ENCODE measurements at regions not wholly inside any gene's neighbourhood (a gene's known extent, or its start where the extent isn't known, plus 50 kb on each side); places are given as distances from the start of the nearest gene placed in this dataset.

DNA sequence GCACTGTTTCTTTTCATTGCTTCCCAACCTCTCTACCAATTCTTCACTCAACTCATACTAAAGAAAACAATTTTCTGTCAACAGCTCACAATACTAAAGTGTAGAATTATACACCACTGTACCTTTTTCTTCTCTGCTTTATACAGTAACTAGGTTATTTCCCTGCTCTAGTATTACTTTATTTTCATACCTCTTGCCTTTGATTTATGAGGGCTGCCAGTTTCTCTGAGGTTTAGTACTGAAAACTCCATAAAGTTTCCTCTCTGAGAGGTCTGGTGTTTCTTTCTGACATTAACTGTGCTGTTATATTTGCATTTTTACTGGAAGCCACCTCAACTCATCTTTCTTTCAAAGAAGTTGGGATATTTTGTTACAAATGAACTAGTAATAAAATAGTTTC lies 63.0 kb upstream of the GRIP1 start:
- no peak overlapping the region for H2AFZ ChIP-seq (ENCODE audit: low read depth, low read length)
- intact Hi-C loops (cut with micrococcal nuclease): no loop called here
- CTCF ChIA-PET: no interaction called here
- no peaks in the 10 kb centered on the region for H4K20me1 ChIP-seq (replicated peaks; ENCODE audit: control insufficient read depth, extremely low read depth, insufficient read depth, low read length)
- no peaks in the 10 kb centered on the region for H3K36me3 ChIP-seq (ENCODE audit: control insufficient read depth in 2 of 2, extremely low read depth in 1 of 2, insufficient read depth in 2 of 2, low read length in 2 of 2)
- no peak overlapping the region for H3K4me2 ChIP-seq (ENCODE audit: insufficient read depth, low read length)
- POLR2A ChIA-PET: no interaction called here
- H3K9me1 ChIP-seq (replicated peaks; ENCODE audit: control insufficient read depth, extremely low read depth, insufficient read depth, low read length): no peaks in the 10 kb centered on the region
- H3K27me3 ChIP-seq (ENCODE audit: control insufficient read depth in 2 of 2, insufficient read depth in 2 of 2, low read length in 2 of 2): no peaks in the 10 kb centered on the region
- no peaks in the 10 kb centered on the region for H3K4me1 ChIP-seq (ENCODE audit: control insufficient read depth, extremely low read depth, insufficient read depth, low read length)
- no peak for DNase-seq (ENCODE audit: low read depth, low spot score)
- no TSS peak for BruUV-seq (replicated peaks)
- H3K9ac ChIP-seq (replicated peaks; ENCODE audit: extremely low read depth, insufficient read depth, low read length): no peak overlapping the region
- TF ChIP-seq, protein P1, sequence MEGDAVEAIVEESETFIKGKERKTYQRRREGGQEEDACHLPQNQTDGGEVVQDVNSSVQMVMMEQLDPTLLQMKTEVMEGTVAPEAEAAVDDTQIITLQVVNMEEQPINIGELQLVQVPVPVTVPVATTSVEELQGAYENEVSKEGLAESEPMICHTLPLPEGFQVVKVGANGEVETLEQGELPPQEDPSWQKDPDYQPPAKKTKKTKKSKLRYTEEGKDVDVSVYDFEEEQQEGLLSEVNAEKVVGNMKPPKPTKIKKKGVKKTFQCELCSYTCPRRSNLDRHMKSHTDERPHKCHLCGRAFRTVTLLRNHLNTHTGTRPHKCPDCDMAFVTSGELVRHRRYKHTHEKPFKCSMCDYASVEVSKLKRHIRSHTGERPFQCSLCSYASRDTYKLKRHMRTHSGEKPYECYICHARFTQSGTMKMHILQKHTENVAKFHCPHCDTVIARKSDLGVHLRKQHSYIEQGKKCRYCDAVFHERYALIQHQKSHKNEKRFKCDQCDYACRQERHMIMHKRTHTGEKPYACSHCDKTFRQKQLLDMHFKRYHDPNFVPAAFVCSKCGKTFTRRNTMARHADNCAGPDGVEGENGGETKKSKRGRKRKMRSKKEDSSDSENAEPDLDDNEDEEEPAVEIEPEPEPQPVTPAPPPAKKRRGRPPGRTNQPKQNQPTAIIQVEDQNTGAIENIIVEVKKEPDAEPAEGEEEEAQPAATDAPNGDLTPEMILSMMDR (IDR thresholded peaks at IDR 0.05; ENCODE audit: extremely low read depth in 1 of 2, insufficient read depth in 1 of 2, low read depth in 1 of 2, low read length in 2 of 2): no peak
- no peak for TF ChIP-seq MYC (IDR thresholded peaks at IDR 0.05; ENCODE audit: low read depth, low read length)
- TF ChIP-seq POLR2AphosphoS5 (IDR thresholded peaks at IDR 0.05; ENCODE audit: insufficient read depth, low read depth, low read length): no peak
- TF ChIP-seq, protein P2, sequence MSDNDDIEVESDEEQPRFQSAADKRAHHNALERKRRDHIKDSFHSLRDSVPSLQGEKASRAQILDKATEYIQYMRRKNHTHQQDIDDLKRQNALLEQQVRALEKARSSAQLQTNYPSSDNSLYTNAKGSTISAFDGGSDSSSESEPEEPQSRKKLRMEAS (IDR thresholded peaks at IDR 0.05; ENCODE audit: insufficient read depth, insufficient read length): no peak
- TF ChIP-seq EZH2 (IDR thresholded peaks at IDR 0.05; ENCODE audit: borderline replicate concordance, low read depth, low read length, severe bottlenecking): no peak
- TF ChIP-seq POLR2A (IDR thresholded peaks at IDR 0.05; ENCODE audit: low read depth, low read length): no peak
- TF ChIP-seq GATA2 (IDR thresholded peaks at IDR 0.05; ENCODE audit: insufficient read depth, insufficient read length, low read depth, low read length): no peak
- TF ChIP-seq JUN (IDR thresholded peaks at IDR 0.05; ENCODE audit: borderline replicate concordance, insufficient read depth, insufficient read length, low read depth): no peak
- TF ChIP-seq FOS (IDR thresholded peaks at IDR 0.05; ENCODE audit: borderline replicate concordance, insufficient read depth, low read length): no peak
- H3K79me2 ChIP-seq (ENCODE audit: control insufficient read depth, insufficient read depth, low read length): no peaks in the 10 kb centered on the region
- no peaks in the 10 kb centered on the region for H3K9me3 ChIP-seq (replicated peaks; ENCODE audit: control insufficient read depth, insufficient read depth, low read length)
- H3K4me3 ChIP-seq (replicated peaks in 1 of 3; ENCODE audit: insufficient read depth in 1 of 3, low read depth in 1 of 3, low read length in 3 of 3): no peak overlapping the region
- dilution Hi-C loops (cut with MboI; ENCODE audit: extremely low pct_ligation_motif_present, low sequenced_read_pairs): no loop called here
- no peak for FAIRE-seq
- no peak overlapping the region for H3K27ac ChIP-seq (ENCODE audit: insufficient read depth, low read depth, low read length)
